Kasumi-1 (cell line): ENCODE measurements at regions not wholly inside any gene's neighbourhood (a gene's known extent, or its start where the extent isn't known, plus 50 kb on each side); places are given as distances from the start of the nearest gene placed in this dataset.
A peak's percentile ranks its signal among the peaks of the same experiment; 100 is the strongest.

Experiments
- DNase-seq, 2 experiments: peaks; one replicate each; lab custom pipeline; 2025; lab: John Stamatoyannopoulos, UW

DNA sequence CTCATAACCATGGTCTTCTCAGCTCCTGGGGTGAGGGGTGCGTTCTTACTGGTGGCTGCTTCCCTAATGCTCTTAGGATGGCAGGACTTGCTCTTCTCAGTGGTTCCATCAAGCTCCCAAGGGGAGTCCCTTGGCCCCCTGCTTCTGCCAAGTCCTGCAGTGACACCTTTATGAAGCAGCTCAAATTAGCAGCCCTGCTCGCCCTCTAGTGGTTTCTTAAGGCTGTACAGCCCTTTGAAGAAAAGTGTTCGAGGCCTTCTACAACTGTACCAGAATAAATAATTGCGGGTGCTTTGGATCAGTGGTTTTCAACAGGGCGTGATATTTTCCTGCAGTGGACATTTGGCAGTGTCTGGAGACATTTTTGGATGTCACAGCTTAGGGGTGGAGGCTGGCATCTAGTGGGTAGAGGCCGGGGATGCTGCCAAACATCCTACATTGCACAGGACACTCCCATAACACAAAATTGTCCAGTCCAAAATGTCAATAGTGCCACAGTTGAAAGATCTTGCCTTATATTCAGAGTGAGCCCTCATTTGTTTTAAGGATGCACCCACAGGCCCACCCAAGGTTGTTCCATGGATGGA is 204.7 kb upstream of the S100G start:
- peak; percentile 11 to 12 for DNase-seq

DNA sequence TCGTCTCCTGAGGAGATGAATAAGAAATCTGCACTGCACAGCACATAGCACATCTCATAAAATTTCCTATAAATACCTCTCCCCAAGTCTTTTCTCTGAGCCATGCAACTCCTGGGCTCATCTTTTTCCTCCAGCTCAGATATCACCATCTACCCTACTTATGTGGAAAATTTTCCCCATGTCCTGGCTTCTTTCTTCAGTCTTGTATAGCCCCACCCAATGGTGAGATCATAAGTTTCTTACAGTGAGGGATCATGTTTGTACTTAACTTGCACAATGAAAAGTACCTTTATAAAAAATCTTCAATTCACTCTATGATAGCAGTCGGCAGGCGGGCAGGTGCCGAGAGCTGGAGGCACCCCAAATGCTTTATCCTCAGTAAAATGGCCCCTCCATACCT is 198.6 kb upstream of the S100G start:
- DNase-seq, result no peak

DNA sequence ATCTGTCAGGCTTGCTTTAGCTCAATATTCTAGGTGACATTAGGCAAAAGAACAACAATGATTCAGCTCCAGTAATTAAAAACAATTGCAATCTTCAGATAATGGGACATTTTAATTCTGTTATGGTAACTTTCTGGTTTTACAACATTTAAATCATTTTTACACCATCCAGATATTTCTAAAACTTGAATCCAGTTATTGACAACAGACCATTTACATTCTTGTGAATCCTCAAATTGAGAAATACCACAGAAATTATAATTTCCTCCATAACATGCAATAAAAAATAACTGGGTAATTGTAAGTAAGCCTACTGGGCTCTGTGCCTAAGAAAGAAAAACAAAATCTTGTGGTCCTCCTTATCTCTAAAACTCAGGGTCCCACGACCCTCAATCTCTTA is 195.0 kb upstream of the S100G start:
- no peak for DNase-seq

DNA sequence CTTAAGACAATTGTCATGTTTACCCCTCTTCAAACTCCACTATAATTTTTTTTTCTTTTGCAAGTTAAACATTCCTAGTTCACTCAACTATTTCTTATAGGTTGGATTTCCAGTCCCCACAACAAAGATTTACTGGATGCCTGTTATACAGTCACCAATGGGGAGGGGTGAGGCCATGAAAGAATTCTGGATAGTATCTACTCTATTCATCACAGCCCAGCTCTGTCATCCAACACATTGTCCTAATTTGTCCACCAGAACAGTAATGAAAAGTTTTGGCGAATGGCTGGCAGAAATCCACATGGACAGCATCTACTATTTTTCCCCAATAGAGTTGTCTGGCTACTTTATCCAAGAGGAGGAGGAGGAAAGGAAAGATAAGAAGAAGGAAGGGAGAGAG is 192.7 kb upstream of the S100G start:
- DNase-seq, result no peak

DNA sequence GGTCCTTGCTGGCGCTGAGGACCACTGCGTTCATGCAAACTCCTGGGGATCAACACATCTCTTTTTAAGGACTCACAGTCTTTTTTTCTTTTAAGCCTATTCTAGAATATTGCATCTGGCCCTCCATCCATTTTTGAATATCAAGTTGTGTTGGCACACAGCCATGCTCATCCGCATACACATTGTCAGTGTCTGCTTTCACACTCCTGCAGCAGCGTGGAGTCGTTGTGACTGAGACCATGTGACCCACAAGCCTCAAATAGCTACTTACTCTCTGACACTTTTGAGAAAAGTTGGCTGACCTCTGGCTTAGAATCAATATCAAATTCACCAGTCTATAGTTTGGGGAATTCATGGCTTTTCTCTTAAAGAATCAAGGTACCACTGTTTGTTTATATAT is 191.8 kb upstream of the S100G start:
- no peak for DNase-seq

DNA sequence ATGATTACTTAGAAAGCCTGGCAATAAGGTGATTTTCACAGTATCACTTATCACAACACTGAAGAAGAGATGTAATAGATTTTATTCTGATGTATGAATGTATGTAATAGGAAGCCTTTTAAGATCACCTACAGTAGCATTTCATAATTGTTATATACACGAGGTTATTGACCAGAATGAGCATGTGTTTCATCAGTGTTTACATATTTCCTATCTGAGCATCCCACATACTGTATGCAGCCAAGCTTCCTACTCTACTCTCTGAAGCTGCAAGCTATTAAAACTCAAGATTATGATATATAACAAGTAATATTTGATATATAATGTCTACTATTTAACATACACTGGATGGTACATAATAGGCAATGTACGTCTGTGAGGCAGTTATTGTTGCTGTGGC is 190.9 kb upstream of the S100G start:
- no peak for DNase-seq

DNA sequence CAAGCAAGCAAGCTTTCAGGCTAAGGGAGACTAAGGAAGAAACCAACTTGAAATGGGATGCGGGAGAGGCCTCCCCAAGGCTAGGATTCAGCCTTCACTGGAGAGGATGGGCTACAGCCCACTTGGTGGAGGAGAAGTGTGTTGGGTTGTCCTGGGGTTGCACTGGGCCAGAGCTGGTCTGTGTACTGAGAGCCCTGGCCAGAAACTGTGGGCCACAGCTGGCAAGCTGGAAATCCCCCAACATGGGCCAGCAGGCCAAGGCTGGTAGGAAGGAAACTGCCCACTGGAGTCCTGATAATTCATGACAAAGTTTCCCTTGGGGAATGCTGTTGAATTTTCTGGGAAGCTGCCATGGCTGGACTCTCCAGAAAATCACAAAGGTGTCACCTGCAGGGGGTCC is 188.0 kb upstream of the S100G start:
- no peak for DNase-seq

DNA sequence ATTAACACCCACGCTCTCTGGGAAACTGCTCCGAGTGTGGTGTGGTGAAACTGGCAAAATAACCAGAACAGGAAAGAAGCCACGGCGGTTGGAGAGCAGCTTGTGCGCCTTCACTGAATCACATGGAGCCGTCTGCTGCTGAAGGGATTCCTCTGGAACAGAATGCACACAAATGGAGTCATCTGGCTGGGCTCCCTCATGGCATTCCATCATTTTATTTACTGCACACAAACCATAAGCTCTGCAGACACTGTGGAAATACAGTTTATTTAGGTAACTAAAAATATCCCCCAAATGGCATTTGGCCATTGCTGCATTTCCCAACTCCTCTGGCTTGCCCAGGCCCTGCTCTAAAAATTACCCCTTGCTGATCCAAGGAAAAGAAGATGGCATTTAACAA is 187.0 kb upstream of the S100G start:
- no peak for DNase-seq

DNA sequence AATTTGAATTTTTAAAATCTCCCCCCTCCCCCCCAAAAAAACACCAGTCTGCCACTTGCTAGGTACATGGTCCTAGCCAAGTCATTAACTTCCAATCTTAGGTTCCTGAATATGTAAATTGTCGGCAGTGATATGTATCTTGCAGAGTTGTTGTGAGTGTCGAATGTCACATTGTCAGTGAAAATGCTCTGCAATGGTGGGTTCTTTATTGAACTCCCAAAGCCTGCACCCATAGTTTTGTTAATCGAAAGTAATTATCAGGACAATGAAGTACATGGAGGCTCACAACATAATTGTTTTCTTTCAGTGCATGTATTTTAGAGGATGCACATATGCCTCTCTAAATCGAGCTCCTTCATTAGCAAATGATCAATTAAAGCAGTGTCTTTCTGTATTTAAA is 185.6 kb upstream of the S100G start:
- DNase-seq, result no peak

DNA sequence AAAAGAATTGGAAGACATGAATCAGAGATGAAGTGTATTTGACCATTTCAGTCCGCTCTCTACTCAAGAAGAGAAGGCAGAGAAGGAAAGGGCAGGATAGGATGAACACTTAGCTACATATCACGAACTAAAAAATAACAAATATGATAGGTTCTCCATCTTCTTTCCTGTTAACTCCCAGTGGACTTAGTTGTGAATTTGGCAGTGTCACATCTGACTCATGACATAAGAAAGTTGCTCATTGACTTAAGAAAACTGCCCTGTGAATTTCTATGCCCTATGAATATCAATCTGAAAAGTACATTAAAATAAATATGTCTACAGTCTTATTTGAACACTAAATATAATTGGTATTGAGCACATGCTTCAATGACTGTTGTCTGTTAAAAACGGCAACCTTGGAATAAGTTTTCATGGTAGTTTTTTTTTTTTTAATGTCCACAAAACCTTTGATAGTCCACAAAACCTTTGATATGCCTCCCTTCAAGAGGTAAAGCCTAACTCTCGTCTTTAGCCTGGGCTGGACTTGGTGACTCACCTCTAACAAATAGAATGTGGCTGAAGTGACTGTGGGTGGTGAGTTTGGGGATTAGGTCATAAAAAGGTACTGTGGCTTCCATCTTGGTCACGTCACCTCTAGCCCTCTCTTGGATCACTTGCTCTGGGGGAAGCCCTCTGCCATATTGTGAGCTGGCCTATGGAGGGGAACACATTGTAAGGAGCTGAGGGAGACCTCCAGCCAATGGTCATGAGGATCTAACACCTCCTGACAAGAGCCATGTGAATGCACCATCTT is 184.7 kb upstream of the S100G start:
- DNase-seq, result no peak

DNA sequence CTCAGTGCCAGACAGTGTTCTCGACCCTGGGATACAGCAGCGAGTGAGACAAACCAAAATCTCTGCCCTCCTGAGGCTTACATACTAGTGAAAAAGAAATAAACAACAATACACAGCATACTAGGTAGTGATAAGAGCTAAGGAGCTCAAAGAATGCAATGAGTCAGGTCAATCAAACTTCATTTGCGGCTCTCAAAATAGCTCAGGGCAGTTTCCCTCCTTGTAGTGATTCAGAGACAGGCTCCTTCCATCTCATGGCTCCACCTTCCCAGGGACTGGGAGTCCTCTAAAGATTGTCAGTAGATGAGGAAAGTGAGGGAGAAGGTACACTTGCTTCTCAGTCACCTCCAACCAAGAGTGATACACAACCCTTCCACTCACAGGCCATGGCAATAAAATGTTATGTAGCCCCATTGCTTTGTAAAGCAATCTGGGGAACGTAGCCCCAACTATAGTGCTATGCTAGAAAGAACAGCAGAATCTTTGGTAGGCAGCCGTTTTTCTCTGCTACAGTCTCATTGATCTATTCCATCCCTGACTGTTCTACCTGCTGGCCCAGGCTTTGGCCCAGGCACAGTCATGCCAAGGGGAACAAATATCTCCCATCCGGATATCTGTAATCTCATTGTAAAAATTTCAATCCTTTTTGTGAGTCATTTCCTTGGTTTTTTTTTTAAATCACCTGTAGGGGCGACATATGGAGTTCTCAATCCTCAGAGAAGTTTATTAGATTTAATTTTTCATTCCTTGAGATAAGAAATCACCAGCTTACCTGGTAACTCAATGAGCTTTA is 183.1 kb upstream of the S100G start:
- no peak for DNase-seq

DNA sequence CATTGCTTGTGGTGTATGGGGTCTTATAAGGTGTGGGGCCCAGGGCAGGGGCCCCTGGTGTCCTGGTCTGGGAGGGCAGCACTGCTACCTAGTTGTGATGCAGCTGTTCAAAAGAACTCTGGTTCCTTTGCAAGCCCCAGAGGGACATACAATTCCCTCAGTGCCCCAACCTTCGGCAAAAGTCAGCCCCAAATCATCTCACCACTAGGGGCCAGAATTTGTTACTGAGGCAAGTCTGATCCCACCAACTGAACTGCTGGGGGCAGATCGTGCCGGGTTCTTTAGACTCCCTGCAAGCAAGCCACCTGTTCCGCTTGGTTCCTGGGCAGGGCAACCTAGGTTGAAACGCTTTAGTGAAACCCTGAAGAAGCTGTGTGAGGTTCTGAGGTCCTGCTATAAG is 180.1 kb upstream of the S100G start:
- peak; percentile 18 to 25 for DNase-seq

DNA sequence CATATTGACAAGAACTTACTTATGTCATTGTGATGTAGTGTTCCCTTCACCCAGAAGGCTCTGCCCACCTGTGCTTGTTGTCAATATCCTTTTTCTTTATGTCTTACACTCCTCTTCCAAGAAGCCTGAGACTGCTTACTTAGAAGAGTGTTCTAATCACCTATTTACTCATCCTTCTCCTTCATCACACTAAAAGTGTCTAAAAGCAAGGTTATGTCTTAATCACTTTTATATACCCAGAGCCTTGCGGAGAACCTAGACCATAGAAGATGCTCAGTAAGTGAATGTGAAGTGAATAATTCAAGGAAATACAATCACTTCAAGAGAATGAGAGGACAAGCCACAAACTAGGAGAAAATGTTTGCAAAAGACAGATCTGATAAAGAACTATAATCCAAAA is 177.6 kb upstream of the S100G start:
- DNase-seq, result no peak

DNA sequence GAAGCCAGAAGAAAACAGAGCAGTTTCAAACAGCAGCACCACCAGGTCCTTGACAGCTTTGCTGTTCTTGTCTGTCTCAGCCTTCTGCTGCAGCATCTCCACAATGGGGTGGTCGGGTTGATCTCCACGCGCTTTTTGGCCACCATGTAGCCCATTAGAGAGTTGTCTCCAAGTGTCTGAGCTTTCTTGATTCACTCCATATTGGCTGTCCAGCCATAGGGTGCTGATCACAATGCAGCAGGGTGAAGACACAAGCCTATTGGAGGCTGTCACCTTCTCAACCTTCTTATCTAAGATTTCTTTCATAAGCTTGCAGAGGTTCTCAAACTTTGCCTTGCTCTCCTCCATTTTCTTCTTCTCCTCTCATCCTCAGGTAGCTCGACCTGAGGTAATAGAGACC is 175.4 kb upstream of the S100G start:
- no peak for DNase-seq

DNA sequence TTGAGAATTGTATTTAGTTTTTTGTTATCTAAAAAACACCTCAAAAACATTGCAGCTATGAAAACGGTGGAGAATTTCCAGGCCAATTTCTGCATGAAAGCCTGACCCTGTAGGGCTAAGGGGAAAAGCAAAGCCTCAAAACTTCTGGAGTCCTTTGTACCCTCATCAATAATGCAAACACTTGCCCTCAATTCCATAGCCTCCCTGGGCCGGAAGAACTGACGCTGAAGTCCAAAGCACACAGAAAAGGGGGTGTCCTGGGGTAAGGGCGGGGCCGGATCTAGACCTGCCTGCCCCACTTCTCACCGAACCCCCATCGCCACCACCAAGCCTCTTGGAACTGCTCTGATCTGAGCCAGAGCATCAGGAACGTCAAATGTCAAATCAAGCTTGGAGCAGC is 173.9 kb upstream of the S100G start:
- no peak for DNase-seq

DNA sequence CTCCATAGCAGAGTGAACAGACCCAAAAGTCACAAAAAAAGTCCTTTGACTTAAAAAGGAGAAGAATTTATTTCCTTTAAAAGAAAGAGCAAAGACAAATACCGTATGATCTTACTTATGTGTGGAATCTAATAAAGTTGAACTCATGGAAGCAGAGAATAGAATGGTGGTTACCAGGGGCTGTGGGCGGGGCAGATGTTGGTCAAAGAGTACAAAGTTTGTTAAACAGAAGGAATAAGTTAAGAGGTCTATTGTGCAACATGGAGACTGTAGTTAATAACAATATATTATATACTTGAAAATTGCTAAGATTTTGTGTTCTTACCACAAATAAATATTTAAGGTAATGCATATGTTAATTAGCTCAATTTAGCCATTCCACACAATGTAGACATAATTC is 173.3 kb upstream of the S100G start:
- no peak for DNase-seq

DNA sequence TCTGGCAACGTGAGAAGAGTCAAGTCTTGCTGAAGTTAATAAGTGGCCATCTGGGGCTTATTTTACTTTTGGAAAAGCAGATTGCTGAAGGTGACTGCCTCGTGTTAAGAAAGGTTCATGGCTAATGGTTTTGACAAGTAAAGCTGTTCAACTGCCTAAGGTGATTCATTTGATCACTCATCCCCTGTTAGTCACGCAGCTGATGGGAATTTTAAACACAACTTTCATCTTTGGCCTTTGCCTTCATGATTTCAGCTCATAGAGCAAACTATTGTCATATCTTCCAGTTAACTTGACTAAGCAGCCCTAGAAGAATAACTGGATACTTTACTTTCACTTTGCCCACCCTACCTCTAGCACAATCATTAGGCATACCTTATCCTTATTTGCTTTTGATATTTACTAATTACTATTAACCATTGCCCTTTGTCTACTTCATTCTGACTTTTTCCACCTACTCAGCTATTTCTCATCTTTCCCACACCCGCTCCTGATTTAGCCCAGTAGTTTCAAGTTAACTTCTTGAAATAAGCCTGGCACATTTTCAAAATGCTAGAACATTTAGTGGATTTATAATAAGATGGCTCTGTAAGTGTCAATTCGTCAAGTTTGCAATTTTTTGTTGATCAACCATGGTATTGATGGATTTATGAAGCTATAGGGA is 170.6 kb upstream of the S100G start:
- DNase-seq, result no peak

DNA sequence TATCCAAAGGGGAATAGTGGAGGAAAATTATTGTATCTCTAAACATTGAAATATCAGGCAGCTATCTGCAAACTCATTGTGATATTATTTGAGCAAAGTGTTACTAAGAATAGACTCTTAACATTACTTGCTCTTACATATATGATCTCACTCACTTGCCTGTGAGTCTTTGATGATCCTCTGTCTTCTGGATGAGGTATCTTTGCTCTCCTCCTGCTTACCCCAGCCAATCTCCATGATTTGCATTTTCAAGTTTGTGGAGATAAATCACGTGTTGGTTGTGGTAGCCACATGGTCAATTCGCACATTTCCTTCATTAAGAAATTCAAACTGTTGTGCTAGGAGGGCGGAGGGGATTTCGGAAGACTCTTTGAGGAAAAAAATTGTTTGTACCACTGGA is 169.9 kb upstream of the S100G start:
- DNase-seq, result no peak

DNA sequence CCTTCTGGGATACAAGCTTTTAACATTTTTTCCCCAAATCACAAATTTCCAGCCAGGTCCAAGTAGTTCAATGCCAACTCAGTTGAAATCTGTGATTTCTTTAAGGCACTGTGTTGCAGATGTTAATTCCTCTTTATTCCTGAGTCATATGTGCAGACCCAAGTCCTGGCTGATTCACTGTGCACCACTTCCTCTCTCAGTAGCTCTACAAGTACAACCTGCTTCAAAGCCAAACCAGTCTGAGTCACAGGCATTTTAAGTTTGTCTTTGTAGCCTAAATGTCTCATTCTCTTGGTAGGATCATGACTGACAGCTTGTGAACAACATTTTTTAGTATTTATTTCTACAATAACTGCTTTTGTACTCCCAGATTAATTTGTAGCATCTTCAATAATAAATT is 165.6 kb upstream of the S100G start:
- DNase-seq, result peak; percentile 80 to 83

DNA sequence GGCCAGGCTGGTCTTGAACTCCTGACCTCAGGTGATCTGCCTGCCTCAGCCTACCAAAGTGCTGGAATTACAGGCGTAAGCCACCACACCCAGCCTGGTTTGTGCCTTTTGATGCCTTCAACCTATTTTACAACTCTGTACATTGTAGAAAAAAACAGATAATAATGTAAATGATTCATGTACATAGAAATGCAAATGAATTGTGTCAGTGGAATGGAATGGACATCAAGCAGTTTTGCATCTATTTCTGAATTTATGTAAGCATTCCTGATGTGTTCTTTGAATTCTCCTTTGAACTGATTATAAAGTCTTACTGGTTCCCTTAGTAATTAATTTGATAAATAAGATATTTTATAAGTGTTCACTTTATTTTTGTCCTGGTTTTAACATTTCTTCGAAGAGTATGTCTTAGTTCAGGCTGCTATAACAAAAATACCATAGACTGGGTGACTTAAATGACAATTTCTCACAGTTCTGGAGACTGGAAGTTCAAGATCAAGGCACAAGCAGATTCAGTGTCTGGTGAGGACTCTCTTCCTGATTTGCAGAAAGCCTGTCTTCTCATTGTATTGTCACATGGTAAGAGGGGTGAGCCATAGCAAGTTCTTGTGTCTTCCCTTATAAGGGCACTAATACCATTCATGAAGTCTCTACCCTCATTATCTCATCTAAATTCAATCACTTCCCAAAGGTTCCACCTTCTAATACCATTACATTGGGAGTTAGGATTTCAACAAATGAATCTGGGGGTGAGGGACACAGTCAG is 162.2 kb upstream of the S100G start:
- DNase-seq, result no peak

DNA sequence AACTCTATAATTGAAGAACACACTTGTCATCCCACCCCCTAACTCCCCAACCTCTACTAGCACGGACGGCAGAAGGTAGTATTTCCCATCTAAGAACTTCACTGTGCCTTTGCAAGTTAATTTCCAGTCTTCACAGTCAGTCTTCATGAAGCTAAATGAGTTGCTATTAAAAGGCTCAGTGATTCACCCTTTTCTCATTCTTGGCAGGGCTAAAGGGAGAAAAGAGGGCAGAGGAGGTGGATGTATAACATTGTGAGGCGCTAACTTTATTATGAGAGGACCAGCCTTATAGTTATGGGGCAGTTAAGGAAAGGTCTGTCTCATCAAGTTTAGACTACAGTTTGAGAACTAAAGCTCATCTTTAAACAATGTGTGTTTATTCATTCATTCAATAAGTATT is 161.0 kb upstream of the S100G start:
- no peak for DNase-seq

DNA sequence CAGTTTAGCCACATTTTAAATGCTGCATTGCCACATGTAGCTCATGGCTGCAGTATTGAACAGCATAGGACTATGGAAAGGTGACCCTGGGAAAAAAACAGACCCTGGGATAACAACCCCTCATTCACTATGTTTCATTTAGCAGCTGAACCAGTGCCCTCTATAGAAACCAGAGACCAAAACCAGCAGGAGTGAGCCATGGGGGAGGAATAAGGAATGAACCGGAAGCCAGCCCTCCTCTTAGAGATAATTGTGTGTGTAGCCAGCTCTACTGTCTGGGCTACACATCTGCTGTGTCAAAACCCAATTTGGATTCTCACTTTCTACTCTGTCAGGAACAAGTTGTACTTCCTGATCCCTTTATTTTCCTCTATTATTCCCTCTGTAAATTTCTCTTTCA is 158.5 kb upstream of the S100G start:
- no peak for DNase-seq
